Liver (tissue), 3 donors: ENCODE measurements at regions not wholly inside any gene's neighbourhood (a gene's known extent, or its start where the extent isn't known, plus 50 kb on each side); places are given as distances from the start of the nearest gene placed in this dataset.

Source experiments
- CTCF ChIP-seq: fragments of 150-350 bp; IDR thresholded peaks from 2 replicates; pipeline ENCODE4 v1.5.1; 2017; ENCODE audit warnings: improper control_type of control experiment, low read depth, low read length; ENCODE audit not compliant: missing input control
- FOXA1 ChIP-seq: IDR thresholded peaks from 2 replicates; pipeline ENCODE4 v1.6.1; 2016; ENCODE audit warnings: antibody characterized with exemption
- JUND ChIP-seq, 2 donors: IDR thresholded peaks; 2 replicates each; pipeline ENCODE4 v1.6.1; 2016; ENCODE audit warnings: antibody characterized with exemption in 2 of 2
- RAD21 ChIP-seq, 2 donors: IDR thresholded peaks; 2 replicates each; pipeline ENCODE4 v1.6.1; 2016; ENCODE audit warnings: antibody characterized with exemption in 2 of 2, mild to moderate bottlenecking in 2 of 2
- TAF1 ChIP-seq: conservative IDR thresholded peaks from 2 replicates; pipeline ENCODE4 v1.6.1; 2016; ENCODE audit warnings: antibody characterized with exemption, mild to moderate bottlenecking
- YY1 ChIP-seq: IDR thresholded peaks from 2 replicates; pipeline ENCODE4 v1.6.1; 2016; ENCODE audit warnings: antibody characterized with exemption, mild to moderate bottlenecking
- donor health status: healthy.
- donor health status: healthy.

- TF ChIP-seq CTCF (no peak), JUND (IDR thresholded peaks at IDR 0.05) (no peak), FOXA1 (no peak), RAD21 (IDR thresholded peaks at IDR 0.05) (no peak), YY1 (no peak), TAF1 (no peak)
These were observed 76.9 kb downstream of the MC4R start for GRCh38 chr18:60295674-60296073.
